HG02798 (cell line): ENCODE measurements at regions not wholly inside any gene's neighbourhood (a gene's known extent, or its start where the extent isn't known, plus 50 kb on each side); places are given as distances from the start of the nearest gene placed in this dataset.
"Not testable (repeated sequence)": the region's sequence is repeated elsewhere in the genome, so short reads cannot be mapped to it uniquely, and the experiment has no call there.

ENCODE experiments used
- ATAC-seq: cut with Tn5 transposase; IDR thresholded peaks from one replicate; pipeline ENCODE4 v1.9.1; 2021; ENCODE audit warnings: mild to moderate bottlenecking; ENCODE audit not compliant: unreplicated experiment, poor library complexity

- no peak for ATAC-seq
Observed at GRCh38 chr15:53158995-53159394, 368.9 kb upstream of the ONECUT1 start.

- no peak for ATAC-seq
Observed at GRCh38 chr15:53133255-53133850, 343.2 kb upstream of the ONECUT1 start.

GRCh38 chr15:53130943-53131342, 340.8 kb upstream of the ONECUT1 start:
- no peak for ATAC-seq

GRCh38 chr15:53129121-53129904, 339.2 kb upstream of the ONECUT1 start:
- ATAC-seq: no peak

- ATAC-seq: no peak
Observed at GRCh38 chr15:53128652-53129051, 338.5 kb upstream of the ONECUT1 start.

GRCh38 chr15:53126144-53126543, 336.0 kb upstream of the ONECUT1 start:
- ATAC-seq: no peak

DNA sequence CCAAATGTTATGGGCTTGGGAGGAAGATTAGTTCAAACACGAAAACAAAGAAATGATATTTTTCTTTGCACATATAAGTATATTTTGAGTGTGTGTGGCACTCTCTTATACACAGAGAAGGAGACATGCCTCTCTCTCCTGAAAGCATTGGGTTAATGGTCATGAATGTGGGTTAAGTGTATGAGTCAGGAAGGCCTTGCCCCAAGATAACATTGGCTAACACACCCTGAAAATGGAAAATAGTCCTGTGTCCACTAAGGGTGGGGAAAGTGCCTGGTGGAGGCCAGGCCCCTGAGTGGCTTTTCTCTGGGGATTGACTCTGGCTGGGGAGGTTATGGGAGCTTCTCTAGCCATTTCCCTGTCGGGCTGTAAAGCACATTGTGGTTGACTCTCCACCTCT, 332.7 kb upstream of the ONECUT1 start:
- no peak for ATAC-seq

- not testable (repeated sequence) for ATAC-seq
Observed at GRCh38 chr15:53116915-53117314, 326.8 kb upstream of the ONECUT1 start.

DNA sequence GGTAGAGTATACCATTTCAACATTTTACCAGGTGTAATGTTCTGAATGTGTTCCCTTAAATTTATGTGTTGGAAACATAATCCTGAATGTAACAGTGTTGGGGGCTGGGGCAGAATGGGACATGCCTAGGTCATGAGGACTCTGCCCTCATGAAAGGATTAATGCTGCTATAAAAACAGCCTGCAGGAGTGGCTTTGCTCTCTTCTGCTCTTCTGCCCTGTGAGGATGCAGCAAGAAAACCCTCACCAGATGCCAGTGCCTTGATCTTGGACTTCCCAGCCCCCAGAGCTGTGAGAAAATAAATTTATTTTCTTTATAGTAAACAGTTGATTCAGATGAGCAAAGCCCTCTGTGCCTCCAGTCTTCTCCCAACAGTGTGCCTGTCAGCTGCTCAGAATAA, 326.0 kb upstream of the ONECUT1 start:
- no peak for ATAC-seq

- no peak for ATAC-seq
Observed at GRCh38 chr15:53115563-53115962, 325.4 kb upstream of the ONECUT1 start.

DNA sequence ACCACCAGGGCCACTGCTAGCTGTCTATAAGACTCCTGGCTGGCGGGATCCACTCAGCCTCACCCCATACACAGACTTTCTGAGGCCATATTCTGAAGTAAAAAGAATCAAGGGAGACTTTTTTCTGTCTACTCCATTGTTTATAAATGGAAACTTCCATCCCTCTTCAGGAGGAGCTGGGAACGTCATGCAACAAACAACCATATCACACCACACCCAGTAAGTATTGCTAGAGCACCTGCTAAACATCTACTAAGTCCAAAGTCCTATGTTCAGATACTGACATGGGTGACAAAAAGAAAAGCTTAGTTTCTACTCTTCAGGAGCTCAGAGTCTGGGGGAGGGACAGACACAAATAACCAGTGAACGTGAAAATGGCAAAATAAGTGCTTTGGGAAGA, 324.8 kb upstream of the ONECUT1 start:
- ATAC-seq: no peak

- no peak for ATAC-seq
Observed at GRCh38 chr15:53110999-53111398, 320.9 kb upstream of the ONECUT1 start.

GRCh38 chr15:53108319-53108718, 318.2 kb upstream of the ONECUT1 start:
- ATAC-seq: no peak

GRCh38 chr15:53107855-53108254, 317.7 kb upstream of the ONECUT1 start:
- no peak for ATAC-seq

GRCh38 chr15:53106505-53107286, 316.6 kb upstream of the ONECUT1 start:
- no peak for ATAC-seq

GRCh38 chr15:53102483-53102882, 312.3 kb upstream of the ONECUT1 start:
- no peak for ATAC-seq

- no peak for ATAC-seq
Observed at GRCh38 chr15:53080484-53080883, 290.3 kb upstream of the ONECUT1 start.

GRCh38 chr15:53074221-53074620, 284.1 kb upstream of the ONECUT1 start:
- no peak for ATAC-seq

DNA sequence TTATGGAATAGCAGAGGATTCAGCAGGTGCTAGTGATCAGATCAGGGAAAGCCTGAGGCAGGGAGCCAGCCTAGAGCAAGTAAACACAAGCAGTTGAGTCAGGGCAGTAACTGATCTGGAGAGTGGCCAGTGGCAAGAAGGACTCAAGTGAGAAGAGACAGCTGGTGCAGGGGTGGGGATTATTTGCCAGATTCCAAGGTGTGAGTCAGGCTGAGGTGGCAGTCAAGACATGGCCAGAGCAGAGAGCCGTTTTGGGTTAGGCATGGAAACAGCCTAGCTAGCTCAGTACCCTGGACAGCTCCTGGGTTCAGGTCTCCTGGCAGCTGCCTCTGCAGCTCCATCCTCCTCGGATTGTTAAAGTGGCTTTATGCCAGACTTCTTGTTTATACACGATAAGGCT, 281.9 kb upstream of the ONECUT1 start:
- ATAC-seq: no peak

DNA sequence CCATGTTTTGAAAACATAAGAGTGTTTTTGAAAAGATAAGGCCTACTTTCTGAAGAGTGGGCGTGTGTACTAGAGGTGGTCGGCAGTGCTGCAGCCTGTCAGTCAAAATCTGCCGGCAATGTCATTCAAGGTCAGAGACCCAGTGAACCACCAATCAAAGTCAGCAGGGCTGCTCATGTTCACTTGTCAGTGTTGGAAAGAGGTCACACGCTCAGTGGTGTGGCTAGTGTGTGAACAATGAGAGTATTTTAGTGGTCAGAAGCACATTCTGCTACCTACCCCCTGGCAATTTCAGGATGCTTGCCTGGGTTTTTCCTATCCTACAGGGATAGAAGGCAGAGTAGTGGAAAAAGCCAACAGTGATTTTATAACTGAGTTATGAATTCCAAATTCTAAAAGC, 278.5 kb upstream of the ONECUT1 start:
- no peak for ATAC-seq

- no peak for ATAC-seq
Observed at GRCh38 chr15:53059273-53060043, 269.3 kb upstream of the ONECUT1 start.
